Neural cell (in vitro differentiated cells): ENCODE measurements at regions not wholly inside any gene's neighbourhood (a gene's known extent, or its start where the extent isn't known, plus 50 kb on each side); places are given as distances from the start of the nearest gene placed in this dataset.
A peak's percentile ranks its signal among the peaks of the same experiment; 100 is the strongest.

Experiments used
- H2AFZ ChIP-seq: fragments of 200-600, 300-800 bp; sonication (generic), shearing (Covaris generic); 2 replicates; pipeline ENCODE4 v1.6.0; 2014; ENCODE audit warnings: low read depth, mild to moderate bottlenecking, antibody characterized with exemption, low read length, moderate library complexity
- H3F3A ChIP-seq: fragments of 200-600 bp; shearing (Covaris generic); 2 replicates; pipeline ENCODE4 v1.6.1; 2016; ENCODE audit warnings: mild to moderate bottlenecking, moderate library complexity, mixed read lengths, antibody characterized with exemption, low read length; ENCODE audit not compliant: insufficient read depth, poor library complexity, severe bottlenecking
- H3K27ac ChIP-seq: fragments of 200-600, 300-800 bp; sonication (generic), shearing (Covaris generic); 2 replicates; pipeline ENCODE4 v1.5.1; 2014; ENCODE audit warnings: mild to moderate bottlenecking, low read length, moderate library complexity
- H3K27me3 ChIP-seq: fragments of 300-800, 200-600 bp; sonication (generic), shearing (Covaris generic); 2 replicates; pipeline ENCODE4 v1.6.0; 2014; ENCODE audit warnings: mild to moderate bottlenecking, low read depth, low read length, moderate library complexity; ENCODE audit not compliant: insufficient read depth
- H3K36me3 ChIP-seq: fragments of 300-800, 200-600 bp; sonication (generic), shearing (Covaris generic); 2 replicates; pipeline ENCODE4 v1.5.1; 2014; ENCODE audit warnings: mild to moderate bottlenecking, antibody characterized with exemption, low read length, moderate library complexity; ENCODE audit not compliant: insufficient read depth
- H3K4me2 ChIP-seq: fragments of 300-800, 200-600 bp; sonication (generic), shearing (Covaris generic); 2 replicates; pipeline ENCODE4 v1.6.0; 2014; ENCODE audit warnings: mild to moderate bottlenecking, low read length
- H3K4me3 ChIP-seq: fragments of 300-800, 200-600 bp; sonication (generic), shearing (Covaris generic); 2 replicates; pipeline ENCODE4 v1.5.1; 2014; ENCODE audit warnings: mild to moderate bottlenecking, low read length, moderate library complexity
- H3K79me2 ChIP-seq: fragments of 200-600 bp; shearing (Covaris generic); replicated peaks from 2 replicates; pipeline ENCODE4 v1.6.0; 2014; ENCODE audit warnings: mild to moderate bottlenecking, low read length, moderate library complexity; ENCODE audit not compliant: insufficient read depth
- H3K9ac ChIP-seq: fragments of 300-800, 200-600 bp; sonication (generic), shearing (Covaris generic); 2 replicates; pipeline ENCODE4 v1.6.1; 2016; ENCODE audit warnings: mild to moderate bottlenecking, low read length, mixed read lengths
- H3K9me2 ChIP-seq: fragments of 200-600 bp; shearing (Covaris generic); 2 replicates; pipeline ENCODE4 v1.6.1; 2016; ENCODE audit warnings: mild to moderate bottlenecking, low read length, mixed read lengths; ENCODE audit not compliant: insufficient read depth
- H3K9me3 ChIP-seq: fragments of 200-600, 300-800 bp; sonication (generic), shearing (Covaris generic); 2 replicates; pipeline ENCODE4 v1.6.1; 2016; ENCODE audit warnings: mild to moderate bottlenecking, mixed run types, low read length, moderate library complexity, mixed read lengths
- H4K20me1 ChIP-seq: fragments of 200-600 bp; shearing (Covaris generic); 2 replicates; pipeline ENCODE4 v1.6.1; 2016; ENCODE audit warnings: mild to moderate bottlenecking, mixed run types; ENCODE audit not compliant: insufficient read depth
- EP300 ChIP-seq: fragments of 450-650 bp; conservative IDR thresholded peaks from 2 replicates; pipeline ENCODE4 v1.6.1; 2014; ENCODE audit warnings: antibody characterized with exemption, mild to moderate bottlenecking, moderate library complexity; ENCODE audit not compliant: poor library complexity, severe bottlenecking
- EZH2 ChIP-seq: fragments of 200-600, 300-800 bp; shearing (Covaris generic), sonication (generic); IDR thresholded peaks from 2 replicates; pipeline ENCODE4 v1.6.1; 2014; ENCODE audit warnings: antibody characterized with exemption, low read length, borderline replicate concordance, mild to moderate bottlenecking; ENCODE audit not compliant: insufficient read depth, poor library complexity, severe bottlenecking
- MXI1 ChIP-seq: fragments of 450-650 bp; conservative IDR thresholded peaks from 2 replicates; pipeline ENCODE4 v1.6.1; 2014; ENCODE audit warnings: antibody characterized with exemption, mild to moderate bottlenecking; ENCODE audit not compliant: poor library complexity, severe bottlenecking
- POLR2AphosphoS5 ChIP-seq: IDR thresholded peaks from 2 replicates; pipeline ENCODE4 v1.6.1; 2012
- RAD21 ChIP-seq: fragments of 450-650 bp; conservative IDR thresholded peaks from 2 replicates; pipeline ENCODE4 v1.6.1; 2014; ENCODE audit warnings: antibody characterized with exemption, mild to moderate bottlenecking, moderate library complexity
- SMC3 ChIP-seq: fragments of 450-650 bp; conservative IDR thresholded peaks from 2 replicates; pipeline ENCODE4 v1.6.1; 2014; ENCODE audit warnings: antibody characterized with exemption, mild to moderate bottlenecking, moderate library complexity; ENCODE audit not compliant: poor library complexity
- TAF1 ChIP-seq: IDR thresholded peaks from 2 replicates; pipeline ENCODE4 v1.6.1; 2012; ENCODE audit warnings: low read depth
- TF ChIP-seq, protein P1 (sequence below): fragments of 450-650 bp; IDR thresholded peaks from 2 replicates; pipeline ENCODE4 v1.5.1; 2014; ENCODE audit warnings: antibody characterized with exemption, mild to moderate bottlenecking, moderate library complexity; ENCODE audit not compliant: poor library complexity, severe bottlenecking
- TF ChIP-seq, protein P2 (sequence below): IDR thresholded peaks from 2 replicates; pipeline ENCODE4 v1.6.1; 2012; ENCODE audit warnings: borderline replicate concordance

DNA sequence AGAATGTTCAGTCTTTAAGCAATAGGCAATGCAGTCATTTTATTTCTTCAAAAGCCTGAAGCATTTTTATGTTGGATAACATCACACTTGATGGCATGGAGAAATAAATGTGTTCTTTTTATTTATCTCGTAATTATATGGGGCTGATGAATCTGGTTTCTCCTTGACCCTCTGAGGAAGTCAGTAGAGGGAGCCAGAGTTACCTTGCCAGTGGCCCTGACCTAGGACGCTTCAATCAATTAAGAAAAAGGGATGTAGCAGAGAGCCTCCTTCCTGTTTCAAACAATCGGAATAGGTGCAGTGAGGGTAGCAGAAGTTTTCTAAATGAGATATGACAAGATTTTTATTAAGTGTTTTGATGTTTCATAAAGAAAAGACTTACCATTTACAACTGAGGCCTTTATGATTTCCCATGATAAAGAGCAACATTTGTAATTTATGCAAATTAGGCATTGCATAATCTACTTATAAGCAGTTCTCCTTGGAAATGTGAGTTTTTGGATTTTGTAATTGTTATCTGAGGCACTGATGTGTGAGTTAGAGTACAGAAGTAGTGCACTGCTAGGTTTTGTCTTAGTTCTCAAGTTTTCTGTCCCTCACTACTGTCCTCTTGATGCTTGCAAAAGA, 129.1 kb downstream of the RAP2B start:
- no peaks in the 10 kb centered on the region for H3K9me2 ChIP-seq
- no peaks in the 10 kb centered on the region for H3K36me3 ChIP-seq
- H3K79me2 ChIP-seq, result no peaks in the 10 kb centered on the region
- no peaks in the 10 kb centered on the region for H4K20me1 ChIP-seq
- H3K4me2 ChIP-seq, result no peak overlapping the region
- H3K9ac ChIP-seq, result no peak overlapping the region
- TF ChIP-seq RAD21, result no peak
- TF ChIP-seq SMC3, result no peak
- TF ChIP-seq, protein P1, sequence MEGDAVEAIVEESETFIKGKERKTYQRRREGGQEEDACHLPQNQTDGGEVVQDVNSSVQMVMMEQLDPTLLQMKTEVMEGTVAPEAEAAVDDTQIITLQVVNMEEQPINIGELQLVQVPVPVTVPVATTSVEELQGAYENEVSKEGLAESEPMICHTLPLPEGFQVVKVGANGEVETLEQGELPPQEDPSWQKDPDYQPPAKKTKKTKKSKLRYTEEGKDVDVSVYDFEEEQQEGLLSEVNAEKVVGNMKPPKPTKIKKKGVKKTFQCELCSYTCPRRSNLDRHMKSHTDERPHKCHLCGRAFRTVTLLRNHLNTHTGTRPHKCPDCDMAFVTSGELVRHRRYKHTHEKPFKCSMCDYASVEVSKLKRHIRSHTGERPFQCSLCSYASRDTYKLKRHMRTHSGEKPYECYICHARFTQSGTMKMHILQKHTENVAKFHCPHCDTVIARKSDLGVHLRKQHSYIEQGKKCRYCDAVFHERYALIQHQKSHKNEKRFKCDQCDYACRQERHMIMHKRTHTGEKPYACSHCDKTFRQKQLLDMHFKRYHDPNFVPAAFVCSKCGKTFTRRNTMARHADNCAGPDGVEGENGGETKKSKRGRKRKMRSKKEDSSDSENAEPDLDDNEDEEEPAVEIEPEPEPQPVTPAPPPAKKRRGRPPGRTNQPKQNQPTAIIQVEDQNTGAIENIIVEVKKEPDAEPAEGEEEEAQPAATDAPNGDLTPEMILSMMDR, result peak; percentile 16
- no peaks in the 10 kb centered on the region for H3K27me3 ChIP-seq
- no peaks in the 10 kb centered on the region for H3F3A ChIP-seq
- no peaks in the 10 kb centered on the region for H3K9me3 ChIP-seq
- H3K27ac ChIP-seq, result no peak overlapping the region
- H3K4me3 ChIP-seq, result no peak overlapping the region
- H2AFZ ChIP-seq, result no peak overlapping the region

DNA sequence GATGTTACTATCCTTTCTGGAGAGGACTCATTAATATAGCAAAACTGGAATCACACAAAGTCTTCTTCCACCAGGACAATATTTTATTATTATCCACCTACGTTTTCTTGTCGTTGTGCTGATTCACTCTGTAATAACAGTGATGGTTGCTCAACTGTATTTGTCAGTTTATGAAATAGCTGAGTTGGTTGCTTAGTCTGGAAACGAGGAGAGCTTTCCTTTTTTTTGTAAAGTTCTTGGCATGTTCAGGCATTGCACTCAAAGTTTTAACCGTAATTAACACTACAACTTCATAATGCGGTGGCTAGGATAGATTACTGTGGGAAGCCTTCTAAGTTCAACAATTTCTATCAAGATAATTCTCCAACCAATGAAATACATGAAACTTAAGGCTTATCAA, 131.2 kb downstream of the RAP2B start:
- H3K9ac ChIP-seq, result no peak overlapping the region
- H3K27ac ChIP-seq, result no peak overlapping the region
- H3F3A ChIP-seq, result no peaks in the 10 kb centered on the region
- H3K4me2 ChIP-seq, result no peak overlapping the region
- no peaks in the 10 kb centered on the region for H3K9me3 ChIP-seq
- no peaks in the 10 kb centered on the region for H3K27me3 ChIP-seq
- H4K20me1 ChIP-seq, result no peaks in the 10 kb centered on the region
- H3K4me3 ChIP-seq, result no peak overlapping the region
- H3K36me3 ChIP-seq, result no peaks in the 10 kb centered on the region
- no peaks in the 10 kb centered on the region for H3K79me2 ChIP-seq
- TF ChIP-seq RAD21 (no peak), EZH2 (no peak), SMC3 (no peak), TAF1 (no peak), MXI1 (no peak), EP300 (no peak), POLR2AphosphoS5 (no peak)
- TF ChIP-seq, protein P1, result no peak
- TF ChIP-seq, protein P2, sequence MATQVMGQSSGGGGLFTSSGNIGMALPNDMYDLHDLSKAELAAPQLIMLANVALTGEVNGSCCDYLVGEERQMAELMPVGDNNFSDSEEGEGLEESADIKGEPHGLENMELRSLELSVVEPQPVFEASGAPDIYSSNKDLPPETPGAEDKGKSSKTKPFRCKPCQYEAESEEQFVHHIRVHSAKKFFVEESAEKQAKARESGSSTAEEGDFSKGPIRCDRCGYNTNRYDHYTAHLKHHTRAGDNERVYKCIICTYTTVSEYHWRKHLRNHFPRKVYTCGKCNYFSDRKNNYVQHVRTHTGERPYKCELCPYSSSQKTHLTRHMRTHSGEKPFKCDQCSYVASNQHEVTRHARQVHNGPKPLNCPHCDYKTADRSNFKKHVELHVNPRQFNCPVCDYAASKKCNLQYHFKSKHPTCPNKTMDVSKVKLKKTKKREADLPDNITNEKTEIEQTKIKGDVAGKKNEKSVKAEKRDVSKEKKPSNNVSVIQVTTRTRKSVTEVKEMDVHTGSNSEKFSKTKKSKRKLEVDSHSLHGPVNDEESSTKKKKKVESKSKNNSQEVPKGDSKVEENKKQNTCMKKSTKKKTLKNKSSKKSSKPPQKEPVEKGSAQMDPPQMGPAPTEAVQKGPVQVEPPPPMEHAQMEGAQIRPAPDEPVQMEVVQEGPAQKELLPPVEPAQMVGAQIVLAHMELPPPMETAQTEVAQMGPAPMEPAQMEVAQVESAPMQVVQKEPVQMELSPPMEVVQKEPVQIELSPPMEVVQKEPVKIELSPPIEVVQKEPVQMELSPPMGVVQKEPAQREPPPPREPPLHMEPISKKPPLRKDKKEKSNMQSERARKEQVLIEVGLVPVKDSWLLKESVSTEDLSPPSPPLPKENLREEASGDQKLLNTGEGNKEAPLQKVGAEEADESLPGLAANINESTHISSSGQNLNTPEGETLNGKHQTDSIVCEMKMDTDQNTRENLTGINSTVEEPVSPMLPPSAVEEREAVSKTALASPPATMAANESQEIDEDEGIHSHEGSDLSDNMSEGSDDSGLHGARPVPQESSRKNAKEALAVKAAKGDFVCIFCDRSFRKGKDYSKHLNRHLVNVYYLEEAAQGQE, result no peak
- H2AFZ ChIP-seq, result no peak overlapping the region
- no peaks in the 10 kb centered on the region for H3K9me2 ChIP-seq
